ENCODE measurements at regions not wholly inside any gene's neighbourhood (a gene's known extent, or its start where the extent isn't known, plus 50 kb on each side); places are given as distances from the start of the nearest gene placed in this dataset.
A peak's percentile ranks its signal among the peaks of the same experiment; 100 is the strongest.

- no peak for TF ChIP-seq SIX1 (CRISPR knock-in tag; IDR thresholded peaks at IDR 0.05; ENCODE audit: borderline replicate concordance)
- TF ChIP-seq THAP8 (CRISPR knock-in tag; IDR thresholded peaks at IDR 0.05; ENCODE audit: borderline replicate concordance): peak; percentile 75
- TF ChIP-seq PITX1 (CRISPR knock-in tag; IDR thresholded peaks at IDR 0.05): peak; percentile 53; the same call in 1 of the 2 replicates
- peak; percentile 17; the same call in 1 of the 2 replicates for TF ChIP-seq MAX (IDR thresholded peaks at IDR 0.05)
- no peak for TF ChIP-seq IRF1 (CRISPR knock-in tag; IDR thresholded peaks at IDR 0.05; ENCODE audit: low read depth)
- TF ChIP-seq ZNF557 (CRISPR knock-in tag; IDR thresholded peaks at IDR 0.05): no peak
- no peak for TF ChIP-seq GATAD1 (CRISPR knock-in tag; IDR thresholded peaks at IDR 0.05)
- peak; percentile 37; the same call in 1 of the 2 replicates for TF ChIP-seq HNF1B (CRISPR knock-in tag; IDR thresholded peaks at IDR 0.05)
- 0 out of 2 replicates have a peak, but pooled peaks have one; percentile 47 for TF ChIP-seq ZNF572 (CRISPR knock-in tag; IDR thresholded peaks at IDR 0.05)
- TF ChIP-seq PBX2 (CRISPR knock-in tag; IDR thresholded peaks at IDR 0.05): no peak
- TF ChIP-seq GLI4 (CRISPR knock-in tag; IDR thresholded peaks at IDR 0.05; ENCODE audit: borderline replicate concordance): no peak
- no peak for TF ChIP-seq ZZZ3 (CRISPR knock-in tag; IDR thresholded peaks at IDR 0.05; ENCODE audit: borderline replicate concordance)
- no peak for TF ChIP-seq ZNF691 (CRISPR knock-in tag; IDR thresholded peaks at IDR 0.05; ENCODE audit: borderline replicate concordance, low read depth)
Observed at GRCh38 chr16:85206472-85207356, 94.4 kb upstream of the CIBAR2 start (continued).
